ENCODE measurements at regions not wholly inside any gene's neighbourhood (a gene's known extent, or its start where the extent isn't known, plus 50 kb on each side); places are given as distances from the start of the nearest gene placed in this dataset.

GRCh38 chr15:85905751-85906450, 111.2 kb upstream of the KLHL25 start:
- H3K4me1 Mint-ChIP-seq = no peaks in the 10 kb centered on the region
- no peaks in the 10 kb centered on the region for H3K9me3 Mint-ChIP-seq
- ATAC-seq (ENCODE audit: low read depth) (no peak), DNase-seq (ENCODE audit: low spot score in 2 of 2) (no peak)
- no peak overlapping the region for H3K27ac Mint-ChIP-seq
- H3K27me3 Mint-ChIP-seq = peaks cover 6% of the 10 kb centered on the region
- no peaks in the 10 kb centered on the region for H3K36me3 Mint-ChIP-seq
- no peak overlapping the region for H3K4me3 Mint-ChIP-seq

GRCh38 chr15:85906640-85907039, 111.9 kb upstream of the KLHL25 start:
- no peak overlapping the region for H3K27ac Mint-ChIP-seq
- no peaks in the 10 kb centered on the region for H3K9me3 Mint-ChIP-seq
- ATAC-seq (ENCODE audit: low read depth) (no peak), DNase-seq (ENCODE audit: low spot score in 2 of 2) (no peak)
- H3K36me3 Mint-ChIP-seq = no peaks in the 10 kb centered on the region
- H3K4me3 Mint-ChIP-seq = no peak overlapping the region
- H3K27me3 Mint-ChIP-seq = peaks cover 6% of the 10 kb centered on the region
- H3K4me1 Mint-ChIP-seq = no peaks in the 10 kb centered on the region

- ATAC-seq (ENCODE audit: low read depth) (no peak), DNase-seq (ENCODE audit: low spot score in 2 of 2) (no peak)
- no peaks in the 10 kb centered on the region for H3K9me3 Mint-ChIP-seq
- H3K4me1 Mint-ChIP-seq = no peaks in the 10 kb centered on the region
- no peak overlapping the region for H3K4me3 Mint-ChIP-seq
- peaks cover 8% of the 10 kb centered on the region for H3K27me3 Mint-ChIP-seq
- no peaks in the 10 kb centered on the region for H3K36me3 Mint-ChIP-seq
- H3K27ac Mint-ChIP-seq = no peak overlapping the region
Measured at GRCh38 chr15:85910834-85911233, 116.1 kb upstream of the KLHL25 start.

GRCh38 chr15:85913461-85913860, 118.7 kb upstream of the KLHL25 start:
- DNase-seq (ENCODE audit: low spot score in 2 of 2) = no peak
- Mint-ChIP-seq H3K4me3 (no peak overlapping the region), H3K36me3 (no peaks in the 10 kb centered on the region), H3K9me3 (peaks cover 3% of the 10 kb centered on the region), H3K27me3 (peaks cover 9% of the 10 kb centered on the region), H3K27ac (no peak overlapping the region), H3K4me1 (no peaks in the 10 kb centered on the region)
- ATAC-seq (ENCODE audit: low read depth) = no peak

- DNase-seq (ENCODE audit: low spot score in 2 of 2) (no peak), ATAC-seq (ENCODE audit: low read depth) (no peak)
- Mint-ChIP-seq H3K27ac (no peak overlapping the region), H3K36me3 (no peaks in the 10 kb centered on the region), H3K4me3 (no peak overlapping the region), H3K9me3 (peaks cover 3% of the 10 kb centered on the region), H3K4me1 (no peaks in the 10 kb centered on the region), H3K27me3 (peaks cover 6% of the 10 kb centered on the region)
Measured at GRCh38 chr15:85920956-85921355, 126.2 kb upstream of the KLHL25 start.

GRCh38 chr15:85924088-85924487, 129.4 kb upstream of the KLHL25 start:
- ATAC-seq (ENCODE audit: low read depth) (no peak), DNase-seq (ENCODE audit: low spot score in 2 of 2) (no peak)
- Mint-ChIP-seq H3K36me3 (no peaks in the 10 kb centered on the region), H3K27me3 (peaks cover 4% of the 10 kb centered on the region), H3K4me1 (no peaks in the 10 kb centered on the region), H3K27ac (no peak overlapping the region), H3K4me3 (no peak overlapping the region), H3K9me3 (no peaks in the 10 kb centered on the region)

GRCh38 chr15:85925649-85926237, 131.0 kb upstream of the KLHL25 start:
- H3K36me3 Mint-ChIP-seq = no peaks in the 10 kb centered on the region
- H3K27ac Mint-ChIP-seq = no peak overlapping the region
- H3K4me3 Mint-ChIP-seq = no peak overlapping the region
- ATAC-seq (ENCODE audit: low read depth) (no peak), DNase-seq (ENCODE audit: low spot score in 2 of 2) (no peak)
- H3K4me1 Mint-ChIP-seq = no peaks in the 10 kb centered on the region
- no peaks in the 10 kb centered on the region for H3K9me3 Mint-ChIP-seq
- peaks cover 2% of the 10 kb centered on the region for H3K27me3 Mint-ChIP-seq

- no peaks in the 10 kb centered on the region for H3K4me1 Mint-ChIP-seq
- no peaks in the 10 kb centered on the region for H3K36me3 Mint-ChIP-seq
- H3K4me3 Mint-ChIP-seq = no peak overlapping the region
- H3K27ac Mint-ChIP-seq = no peak overlapping the region
- ATAC-seq (ENCODE audit: low read depth) (no peak), DNase-seq (ENCODE audit: low spot score in 2 of 2) (no peak)
- H3K27me3 Mint-ChIP-seq = peaks cover 6% of the 10 kb centered on the region
- H3K9me3 Mint-ChIP-seq = no peaks in the 10 kb centered on the region
Measured at GRCh38 chr15:85926834-85927233, 132.1 kb upstream of the KLHL25 start.

GRCh38 chr15:85927931-85928537, 133.3 kb upstream of the KLHL25 start:
- Mint-ChIP-seq H3K27ac (no peak overlapping the region), H3K36me3 (no peaks in the 10 kb centered on the region), H3K9me3 (no peaks in the 10 kb centered on the region), H3K27me3 (peaks cover 8% of the 10 kb centered on the region), H3K4me1 (no peaks in the 10 kb centered on the region), H3K4me3 (no peak overlapping the region)
- ATAC-seq (ENCODE audit: low read depth) (no peak), DNase-seq (ENCODE audit: low spot score in 2 of 2) (no peak)

GRCh38 chr15:85929786-85930185, 135.1 kb upstream of the KLHL25 start:
- ATAC-seq (ENCODE audit: low read depth) (no peak), DNase-seq (ENCODE audit: low spot score in 2 of 2) (no peak)
- H3K27ac Mint-ChIP-seq = no peak overlapping the region
- H3K36me3 Mint-ChIP-seq = no peaks in the 10 kb centered on the region
- H3K27me3 Mint-ChIP-seq = peaks cover 8% of the 10 kb centered on the region
- no peaks in the 10 kb centered on the region for H3K4me1 Mint-ChIP-seq
- H3K9me3 Mint-ChIP-seq = no peaks in the 10 kb centered on the region
- no peak overlapping the region for H3K4me3 Mint-ChIP-seq

GRCh38 chr15:85932391-85932790, 137.7 kb upstream of the KLHL25 start:
- H3K36me3 Mint-ChIP-seq = no peaks in the 10 kb centered on the region
- H3K4me3 Mint-ChIP-seq = no peak overlapping the region
- no peak overlapping the region for H3K27ac Mint-ChIP-seq
- DNase-seq (ENCODE audit: low spot score in 2 of 2) = no peak
- H3K27me3 Mint-ChIP-seq = peaks cover 8% of the 10 kb centered on the region
- no peak for ATAC-seq (ENCODE audit: low read depth)
- H3K4me1 Mint-ChIP-seq = no peaks in the 10 kb centered on the region
- no peaks in the 10 kb centered on the region for H3K9me3 Mint-ChIP-seq

- Mint-ChIP-seq H3K4me1 (no peaks in the 10 kb centered on the region), H3K27me3 (peaks cover 10% of the 10 kb centered on the region), H3K27ac (no peak overlapping the region), H3K4me3 (no peak overlapping the region), H3K9me3 (no peaks in the 10 kb centered on the region), H3K36me3 (no peaks in the 10 kb centered on the region)
- ATAC-seq (ENCODE audit: low read depth) = no peak
- no peak for DNase-seq (ENCODE audit: low spot score in 2 of 2)
Measured at GRCh38 chr15:85934691-85935090, 140.0 kb upstream of the KLHL25 start.

GRCh38 chr15:85935182-85935581, 140.5 kb upstream of the KLHL25 start:
- H3K4me1 Mint-ChIP-seq = no peaks in the 10 kb centered on the region
- H3K9me3 Mint-ChIP-seq = no peaks in the 10 kb centered on the region
- ATAC-seq (ENCODE audit: low read depth) (no peak), DNase-seq (ENCODE audit: low spot score in 2 of 2) (no peak)
- H3K27me3 Mint-ChIP-seq = peaks cover 10% of the 10 kb centered on the region
- no peak overlapping the region for H3K4me3 Mint-ChIP-seq
- no peaks in the 10 kb centered on the region for H3K36me3 Mint-ChIP-seq
- no peak overlapping the region for H3K27ac Mint-ChIP-seq

GRCh38 chr15:85937661-85938060, 142.0 kb upstream of the AGBL1 start:
- no peak overlapping the region for H3K4me3 Mint-ChIP-seq
- H3K4me1 Mint-ChIP-seq = no peaks in the 10 kb centered on the region
- H3K36me3 Mint-ChIP-seq = no peaks in the 10 kb centered on the region
- no peaks in the 10 kb centered on the region for H3K9me3 Mint-ChIP-seq
- ATAC-seq (ENCODE audit: low read depth) (no peak), DNase-seq (ENCODE audit: low spot score in 2 of 2) (no peak)
- peaks cover 6% of the 10 kb centered on the region for H3K27me3 Mint-ChIP-seq
- no peak overlapping the region for H3K27ac Mint-ChIP-seq
